ENCODE measurements at regions not wholly inside any gene's neighbourhood (a gene's known extent, or its start where the extent isn't known, plus 50 kb on each side); places are given as distances from the start of the nearest gene placed in this dataset.

GRCh38 chr6:14431385-14432330, 314.1 kb downstream of the CD83 start:
- TF ChIP-seq CTCF (conservative IDR thresholded peaks at IDR 0.05 in 1 of 2, IDR thresholded peaks at IDR 0.05 in 1 of 2; ENCODE audit: low read depth in 1 of 2, low read length in 2 of 2) (no peak), EZH2 (IDR thresholded peaks at IDR 0.05; ENCODE audit: low read length, missing control alignments) (no peak)
- no peak overlapping the region for H3K27ac ChIP-seq (ENCODE audit: insufficient read depth, low read length)
- H3K4me2 ChIP-seq (ENCODE audit: extremely low read depth, insufficient read depth, low read length): no peak overlapping the region
- no peaks in the 10 kb centered on the region for H4K20me1 ChIP-seq (ENCODE audit: control insufficient read depth, extremely low read depth, insufficient read depth, low read length)
- no peak overlapping the region for H3K4me3 ChIP-seq (replicated peaks in 1 of 4; ENCODE audit: control extremely low read depth in 1 of 4, insufficient read depth in 1 of 4, low read depth in 3 of 4, low read length in 4 of 4)
- H3K9me3 ChIP-seq (ENCODE audit: control insufficient read depth, insufficient read depth, low read depth, low read length): no peaks in the 10 kb centered on the region
- no peaks in the 10 kb centered on the region for H3K27me3 ChIP-seq (ENCODE audit: control insufficient read depth, insufficient read depth, low read length)
- no peak overlapping the region for H2AFZ ChIP-seq (ENCODE audit: low read length)
- DNase-seq (ENCODE audit: low read depth in 2 of 2): no peak
- no peaks in the 10 kb centered on the region for H3K79me2 ChIP-seq (ENCODE audit: control insufficient read depth, insufficient read depth, low read length)
- no peaks in the 10 kb centered on the region for H3K36me3 ChIP-seq (ENCODE audit: control insufficient read depth, insufficient read depth, low read length)
- no peak overlapping the region for H3K9ac ChIP-seq (ENCODE audit: insufficient read depth, low read length)
- H3K4me1 ChIP-seq (ENCODE audit: control insufficient read depth, extremely low read depth, insufficient read depth, low read length): no peaks in the 10 kb centered on the region

GRCh38 chr6:14434916-14435690, 317.5 kb downstream of the CD83 start:
- no peaks in the 10 kb centered on the region for H3K4me1 ChIP-seq (ENCODE audit: control insufficient read depth, extremely low read depth, insufficient read depth, low read length)
- no peaks in the 10 kb centered on the region for H4K20me1 ChIP-seq (ENCODE audit: control insufficient read depth, extremely low read depth, insufficient read depth, low read length)
- H2AFZ ChIP-seq (ENCODE audit: low read length): no peak overlapping the region
- H3K36me3 ChIP-seq (ENCODE audit: control insufficient read depth, insufficient read depth, low read length): no peaks in the 10 kb centered on the region
- no peak overlapping the region for H3K4me3 ChIP-seq (replicated peaks in 1 of 4; ENCODE audit: control extremely low read depth in 1 of 4, insufficient read depth in 1 of 4, low read depth in 3 of 4, low read length in 4 of 4)
- H3K27ac ChIP-seq (ENCODE audit: insufficient read depth, low read length): no peak overlapping the region
- no peak for TF ChIP-seq CTCF (conservative IDR thresholded peaks at IDR 0.05 in 1 of 2, IDR thresholded peaks at IDR 0.05 in 1 of 2; ENCODE audit: low read depth in 1 of 2, low read length in 2 of 2)
- no peak for TF ChIP-seq EZH2 (IDR thresholded peaks at IDR 0.05; ENCODE audit: low read length, missing control alignments)
- no peak overlapping the region for H3K9ac ChIP-seq (ENCODE audit: insufficient read depth, low read length)
- DNase-seq (ENCODE audit: low read depth in 2 of 2): peak in 1 of 2 donors; percentile 72
- H3K9me3 ChIP-seq (ENCODE audit: control insufficient read depth, insufficient read depth, low read depth, low read length): no peaks in the 10 kb centered on the region
- H3K27me3 ChIP-seq (ENCODE audit: control insufficient read depth, insufficient read depth, low read length): no peaks in the 10 kb centered on the region
- no peak overlapping the region for H3K4me2 ChIP-seq (ENCODE audit: extremely low read depth, insufficient read depth, low read length)
- no peaks in the 10 kb centered on the region for H3K79me2 ChIP-seq (ENCODE audit: control insufficient read depth, insufficient read depth, low read length)

- H3K9ac ChIP-seq (ENCODE audit: insufficient read depth, low read length): no peak overlapping the region
- no peaks in the 10 kb centered on the region for H3K9me3 ChIP-seq (ENCODE audit: control insufficient read depth, insufficient read depth, low read depth, low read length)
- H2AFZ ChIP-seq (ENCODE audit: low read length): no peak overlapping the region
- TF ChIP-seq EZH2 (IDR thresholded peaks at IDR 0.05; ENCODE audit: low read length, missing control alignments): no peak
- TF ChIP-seq CTCF (conservative IDR thresholded peaks at IDR 0.05 in 1 of 2, IDR thresholded peaks at IDR 0.05 in 1 of 2; ENCODE audit: low read depth in 1 of 2, low read length in 2 of 2): no peak
- DNase-seq (ENCODE audit: low read depth in 2 of 2): no peak
- no peak overlapping the region for H3K4me3 ChIP-seq (replicated peaks in 1 of 4; ENCODE audit: control extremely low read depth in 1 of 4, insufficient read depth in 1 of 4, low read depth in 3 of 4, low read length in 4 of 4)
- H4K20me1 ChIP-seq (ENCODE audit: control insufficient read depth, extremely low read depth, insufficient read depth, low read length): no peaks in the 10 kb centered on the region
- no peaks in the 10 kb centered on the region for H3K36me3 ChIP-seq (ENCODE audit: control insufficient read depth, insufficient read depth, low read length)
- no peaks in the 10 kb centered on the region for H3K79me2 ChIP-seq (ENCODE audit: control insufficient read depth, insufficient read depth, low read length)
- H3K27ac ChIP-seq (ENCODE audit: insufficient read depth, low read length): no peak overlapping the region
- H3K4me1 ChIP-seq (ENCODE audit: control insufficient read depth, extremely low read depth, insufficient read depth, low read length): peaks cover 2% of the 10 kb centered on the region
- H3K27me3 ChIP-seq (ENCODE audit: control insufficient read depth, insufficient read depth, low read length): no peaks in the 10 kb centered on the region
- no peak overlapping the region for H3K4me2 ChIP-seq (ENCODE audit: extremely low read depth, insufficient read depth, low read length)
These were observed 319.1 kb downstream of the CD83 start for GRCh38 chr6:14436592-14437132.
